Central memory CD8-positive, alpha-beta T cell (primary cell): ENCODE measurements at regions not wholly inside any gene's neighbourhood (a gene's known extent, or its start where the extent isn't known, plus 50 kb on each side); places are given as distances from the start of the nearest gene placed in this dataset.

ENCODE experiments used
- ATAC-seq: fragments of 150-1000 bp; cut with Tn5 transposase; replicated peaks from 2 replicates; pipeline ENCODE4 v1.10.0; 2022; ENCODE audit warnings: mild to moderate bottlenecking, moderate FRiP score, moderate number of reproducible peaks; ENCODE audit not compliant: poor library complexity, severe bottlenecking; ENCODE audit errors: extremely low read depth
- DNase-seq, 2 donors: peaks; one replicate each; pipeline ENCODE4 v3.0.0; 2021; ENCODE audit warnings: low spot score in 2 of 2
- H3K27ac Mint-ChIP-seq: one replicate; pipeline ENCODE4 v1.8.0; 2022; ENCODE audit warnings: low read depth, mild to moderate bottlenecking, moderate library complexity, mixed read lengths
- H3K27me3 Mint-ChIP-seq: one replicate; pipeline ENCODE4 v1.8.0; 2022; ENCODE audit warnings: mixed read lengths
- H3K36me3 Mint-ChIP-seq: one replicate; pipeline ENCODE4 v1.8.0; 2022; ENCODE audit warnings: mild to moderate bottlenecking, moderate library complexity, mixed read lengths; ENCODE audit not compliant: insufficient read depth
- H3K4me1 Mint-ChIP-seq: one replicate; pipeline ENCODE4 v1.8.0; 2022; ENCODE audit warnings: mixed read lengths
- H3K4me3 Mint-ChIP-seq: one replicate; pipeline ENCODE4 v1.8.0; 2022; ENCODE audit warnings: mild to moderate bottlenecking, moderate library complexity, mixed read lengths
- H3K9me3 Mint-ChIP-seq: one replicate; pipeline ENCODE4 v1.8.0; 2022; ENCODE audit warnings: mixed read lengths

DNA sequence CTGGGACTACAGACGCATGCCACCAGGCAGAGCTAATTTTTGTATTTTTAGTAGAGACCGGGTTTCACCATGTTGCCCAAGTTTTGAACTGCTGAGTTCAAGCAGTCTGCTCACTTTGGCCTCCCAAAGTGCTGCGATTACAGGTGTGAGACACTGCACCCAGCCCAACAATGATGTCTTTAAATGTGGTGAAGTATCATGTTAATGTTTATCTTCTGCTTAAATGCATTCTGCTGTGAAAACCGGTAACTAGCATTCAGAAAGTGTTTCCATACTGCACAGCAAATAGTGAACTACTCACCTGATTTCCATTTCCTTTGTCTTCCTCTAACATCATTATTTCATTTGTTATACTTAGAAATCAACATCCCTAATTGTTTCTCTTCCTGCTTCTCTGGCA is 264.0 kb upstream of the ITGA1 start:
- no peaks in the 10 kb centered on the region for H3K4me1 Mint-ChIP-seq
- no peak overlapping the region for H3K27ac Mint-ChIP-seq
- peaks cover 13% of the 10 kb centered on the region for H3K27me3 Mint-ChIP-seq

DNA sequence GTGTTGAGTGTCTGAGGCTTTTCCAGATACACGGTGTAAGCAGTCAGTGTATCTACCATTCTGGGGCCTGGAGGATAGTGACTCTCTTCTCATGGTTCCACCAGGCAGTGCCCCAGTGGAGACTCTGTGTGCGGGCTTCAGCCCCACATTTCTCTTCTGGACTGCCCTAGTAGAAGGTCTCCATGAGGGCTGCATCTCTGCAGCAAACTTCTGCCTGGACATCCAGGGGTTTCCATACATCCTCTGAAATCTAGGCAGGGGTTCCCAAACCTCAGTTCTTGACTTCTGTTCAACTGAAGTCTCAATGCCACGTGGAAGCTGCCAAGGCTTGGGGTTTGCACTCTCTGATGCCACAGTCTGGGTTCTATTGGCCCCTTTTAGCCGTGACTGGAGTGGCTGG is 256.6 kb upstream of the ITGA1 start:
- peaks cover 10% of the 10 kb centered on the region for H3K27me3 Mint-ChIP-seq
- H3K27ac Mint-ChIP-seq, result no peak overlapping the region
- DNase-seq (no peak), ATAC-seq (no peak)
- peaks cover 23% of the 10 kb centered on the region for H3K9me3 Mint-ChIP-seq
- no peak overlapping the region for H3K4me3 Mint-ChIP-seq
- H3K4me1 Mint-ChIP-seq, result no peaks in the 10 kb centered on the region
- H3K36me3 Mint-ChIP-seq, result no peaks in the 10 kb centered on the region

More for the DNA sequence above, 264.0 kb upstream of the ITGA1 start:
- H3K4me3 Mint-ChIP-seq, result no peak overlapping the region
- no peak for ATAC-seq
- peaks cover 10% of the 10 kb centered on the region for H3K9me3 Mint-ChIP-seq
- H3K36me3 Mint-ChIP-seq, result peaks cover 1% of the 10 kb centered on the region
- DNase-seq, result no peak

DNA sequence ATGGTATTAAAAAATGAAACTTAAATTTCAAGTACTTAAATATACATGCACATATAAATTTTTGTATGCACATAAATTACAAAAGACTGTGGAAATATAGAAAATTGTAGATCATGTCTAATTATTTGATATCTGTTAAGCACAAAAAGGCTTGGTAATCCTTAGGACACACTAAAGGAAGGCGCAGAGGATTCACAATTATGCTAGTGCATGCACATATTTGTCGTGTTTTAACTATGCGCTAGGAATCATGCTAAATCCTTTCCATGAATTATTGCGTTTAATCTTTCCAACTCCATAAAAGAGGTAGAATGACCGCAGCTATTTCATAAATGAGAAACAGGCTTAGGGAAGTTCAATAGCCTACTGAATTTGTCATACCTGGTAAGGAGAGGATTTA is 244.1 kb upstream of the ITGA1 start:
- DNase-seq, result no peak
- Mint-ChIP-seq H3K36me3 (no peaks in the 10 kb centered on the region), H3K27me3 (peaks cover 9% of the 10 kb centered on the region), H3K4me1 (no peaks in the 10 kb centered on the region), H3K4me3 (no peak overlapping the region), H3K27ac (no peak overlapping the region), H3K9me3 (no peaks in the 10 kb centered on the region)
- ATAC-seq, result no peak

DNA sequence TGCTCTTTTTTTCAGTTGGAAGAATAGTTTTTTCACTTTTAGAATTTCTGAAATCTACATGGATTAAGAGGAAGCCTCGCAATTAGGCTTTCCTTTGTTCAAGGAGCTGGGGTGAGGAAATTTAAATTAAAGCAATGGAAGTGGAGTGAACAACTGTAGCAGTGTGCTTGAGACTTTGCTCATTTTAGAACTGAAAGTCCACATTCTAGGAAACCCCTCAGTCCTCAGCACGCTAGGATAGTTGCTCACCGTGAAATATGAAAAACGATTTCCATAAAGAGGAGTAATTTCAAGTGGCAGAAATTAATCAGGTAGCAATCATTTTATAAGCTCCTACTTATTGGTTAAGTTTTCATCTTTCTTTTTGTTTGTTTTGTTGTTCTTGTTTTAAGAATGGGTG is 243.0 kb upstream of the ITGA1 start:
- Mint-ChIP-seq H3K27ac (no peak overlapping the region), H3K27me3 (peaks cover 9% of the 10 kb centered on the region), H3K4me1 (no peaks in the 10 kb centered on the region), H3K9me3 (no peaks in the 10 kb centered on the region), H3K4me3 (no peak overlapping the region), H3K36me3 (no peaks in the 10 kb centered on the region)
- DNase-seq, result no peak
- ATAC-seq, result no peak

GRCh38 chr5:52554293-52554692 is 233.4 kb upstream of the ITGA1 start:
- no peak overlapping the region for H3K27ac Mint-ChIP-seq
- no peak overlapping the region for H3K4me3 Mint-ChIP-seq
- no peaks in the 10 kb centered on the region for H3K4me1 Mint-ChIP-seq
- H3K36me3 Mint-ChIP-seq, result no peaks in the 10 kb centered on the region
- ATAC-seq (no peak), DNase-seq (no peak)
- H3K27me3 Mint-ChIP-seq, result no peaks in the 10 kb centered on the region
- H3K9me3 Mint-ChIP-seq, result no peaks in the 10 kb centered on the region

DNA sequence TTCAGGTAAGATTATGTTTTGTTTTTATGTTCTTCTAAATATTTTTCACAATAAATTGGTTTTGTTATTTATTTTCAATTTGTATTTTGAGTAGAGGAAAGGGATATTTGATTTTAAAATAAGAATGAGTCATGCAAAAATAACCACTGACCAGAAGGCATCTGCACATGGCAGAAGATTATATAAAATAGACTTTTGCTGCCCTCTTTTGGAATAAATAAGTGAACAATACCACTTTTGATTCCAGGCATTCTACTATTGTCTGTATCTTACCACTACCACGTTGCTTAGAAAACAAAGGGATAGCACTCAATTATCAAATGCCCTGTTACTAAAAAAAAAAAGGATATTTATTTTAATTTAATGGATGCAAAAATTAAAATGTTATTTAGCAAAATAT is 227.3 kb upstream of the ITGA1 start:
- Mint-ChIP-seq H3K27me3 (peaks cover 9% of the 10 kb centered on the region), H3K4me1 (no peaks in the 10 kb centered on the region), H3K9me3 (no peaks in the 10 kb centered on the region), H3K36me3 (no peaks in the 10 kb centered on the region), H3K4me3 (no peak overlapping the region), H3K27ac (no peak overlapping the region)
- ATAC-seq, result no peak
- no peak for DNase-seq

GRCh38 chr5:52562473-52562872 is 225.2 kb upstream of the ITGA1 start:
- Mint-ChIP-seq H3K36me3 (no peaks in the 10 kb centered on the region), H3K27ac (no peak overlapping the region), H3K9me3 (no peaks in the 10 kb centered on the region), H3K4me1 (no peaks in the 10 kb centered on the region), H3K4me3 (no peak overlapping the region), H3K27me3 (peaks cover 9% of the 10 kb centered on the region)
- DNase-seq (no peak), ATAC-seq (no peak)

- DNase-seq (no peak), ATAC-seq (no peak)
- H3K9me3 Mint-ChIP-seq, result no peaks in the 10 kb centered on the region
- no peaks in the 10 kb centered on the region for H3K36me3 Mint-ChIP-seq
- no peak overlapping the region for H3K4me3 Mint-ChIP-seq
- no peak overlapping the region for H3K27ac Mint-ChIP-seq
- no peaks in the 10 kb centered on the region for H3K4me1 Mint-ChIP-seq
- H3K27me3 Mint-ChIP-seq, result peaks cover 9% of the 10 kb centered on the region
These were observed 223.1 kb upstream of the ITGA1 start for GRCh38 chr5:52564587-52564986.

DNA sequence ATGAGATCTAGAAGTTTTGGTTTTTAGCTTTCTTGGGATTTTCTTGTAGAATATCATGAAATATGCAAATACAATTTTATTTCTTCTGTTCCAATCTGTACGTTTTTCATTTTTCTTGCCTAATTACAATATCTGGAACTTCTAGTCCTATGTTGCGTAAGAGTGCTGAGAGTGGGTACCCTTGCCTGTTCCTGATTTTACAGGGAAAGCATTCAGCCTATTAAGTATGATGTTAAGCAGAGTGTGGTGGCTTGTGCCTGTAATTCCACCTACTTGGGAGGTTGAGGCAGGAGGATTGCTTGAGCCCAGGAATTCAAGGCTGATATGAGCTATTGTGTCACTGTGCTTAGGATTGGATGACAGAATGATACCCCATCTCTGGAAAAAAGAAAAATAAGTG is 210.2 kb upstream of the ITGA1 start:
- Mint-ChIP-seq H3K27ac (no peak overlapping the region), H3K4me3 (no peak overlapping the region), H3K9me3 (no peaks in the 10 kb centered on the region), H3K27me3 (peaks cover 18% of the 10 kb centered on the region), H3K4me1 (no peaks in the 10 kb centered on the region), H3K36me3 (no peaks in the 10 kb centered on the region)
- DNase-seq (no peak), ATAC-seq (no peak)

GRCh38 chr5:52579391-52579790 is 208.3 kb upstream of the ITGA1 start:
- no peaks in the 10 kb centered on the region for H3K36me3 Mint-ChIP-seq
- no peaks in the 10 kb centered on the region for H3K9me3 Mint-ChIP-seq
- DNase-seq (no peak), ATAC-seq (no peak)
- no peaks in the 10 kb centered on the region for H3K4me1 Mint-ChIP-seq
- no peak overlapping the region for H3K4me3 Mint-ChIP-seq
- peaks cover 18% of the 10 kb centered on the region for H3K27me3 Mint-ChIP-seq
- H3K27ac Mint-ChIP-seq, result no peak overlapping the region

GRCh38 chr5:52580921-52581320 is 206.8 kb upstream of the ITGA1 start:
- H3K36me3 Mint-ChIP-seq, result no peaks in the 10 kb centered on the region
- H3K9me3 Mint-ChIP-seq, result no peaks in the 10 kb centered on the region
- no peak overlapping the region for H3K4me3 Mint-ChIP-seq
- DNase-seq, result no peak
- H3K27ac Mint-ChIP-seq, result no peak overlapping the region
- H3K27me3 Mint-ChIP-seq, result peaks cover 18% of the 10 kb centered on the region
- H3K4me1 Mint-ChIP-seq, result no peaks in the 10 kb centered on the region
- ATAC-seq, result no peak

- no peaks in the 10 kb centered on the region for H3K36me3 Mint-ChIP-seq
- H3K27me3 Mint-ChIP-seq, result peaks cover 18% of the 10 kb centered on the region
- DNase-seq, result no peak
- no peak overlapping the region for H3K27ac Mint-ChIP-seq
- no peaks in the 10 kb centered on the region for H3K9me3 Mint-ChIP-seq
- no peaks in the 10 kb centered on the region for H3K4me1 Mint-ChIP-seq
- ATAC-seq, result no peak
- no peak overlapping the region for H3K4me3 Mint-ChIP-seq
These were observed 205.4 kb upstream of the ITGA1 start for GRCh38 chr5:52582313-52582712.

DNA sequence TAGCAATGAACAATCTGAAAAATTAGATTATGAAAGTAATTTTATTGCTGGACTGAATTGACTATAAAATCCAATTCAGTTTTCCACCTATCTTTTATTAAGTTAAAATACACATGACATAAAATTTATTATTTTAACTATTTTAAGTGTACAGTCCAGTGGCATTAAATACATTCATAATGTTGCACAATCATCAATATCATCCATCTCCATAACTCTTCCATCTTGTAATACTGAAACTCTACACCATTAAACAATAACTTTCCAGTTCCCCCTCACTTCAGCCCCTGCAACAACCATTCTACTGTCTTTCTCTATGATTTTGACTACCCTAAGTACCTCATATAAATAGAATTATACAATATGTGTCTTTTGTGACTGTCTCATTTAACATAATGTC is 200.6 kb upstream of the ITGA1 start:
- Mint-ChIP-seq H3K9me3 (no peaks in the 10 kb centered on the region), H3K4me3 (no peak overlapping the region), H3K27me3 (peaks cover 6% of the 10 kb centered on the region), H3K4me1 (no peaks in the 10 kb centered on the region), H3K36me3 (no peaks in the 10 kb centered on the region), H3K27ac (no peak overlapping the region)
- ATAC-seq (no peak), DNase-seq (no peak)

DNA sequence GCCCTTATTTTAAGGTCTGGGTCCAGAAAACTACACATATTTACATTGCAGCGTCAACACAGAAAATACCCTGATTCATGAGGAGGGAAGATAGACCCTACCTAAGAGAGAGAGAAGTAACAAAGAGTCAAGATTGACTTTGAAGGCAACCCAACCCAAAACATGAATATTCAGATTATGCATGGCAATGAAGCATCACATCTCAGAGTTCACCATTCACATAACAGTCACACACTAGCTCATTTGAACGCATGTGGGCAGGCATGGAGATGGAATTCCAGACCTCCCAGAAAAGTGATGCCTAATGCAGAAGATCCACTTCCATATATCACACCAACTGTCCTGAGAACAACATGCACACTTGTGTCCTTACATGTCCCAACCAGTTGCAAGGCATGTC is 190.1 kb upstream of the ITGA1 start:
- Mint-ChIP-seq H3K4me3 (no peak overlapping the region), H3K36me3 (peaks cover 3% of the 10 kb centered on the region), H3K4me1 (no peaks in the 10 kb centered on the region), H3K27me3 (no peaks in the 10 kb centered on the region), H3K27ac (no peak overlapping the region), H3K9me3 (no peaks in the 10 kb centered on the region)
- DNase-seq (no peak), ATAC-seq (no peak)
